KMS-11 (cell line): ENCODE measurements at regions not wholly inside any gene's neighbourhood (a gene's known extent, or its start where the extent isn't known, plus 50 kb on each side); places are given as distances from the start of the nearest gene placed in this dataset.

Experiments used
- H2AFZ ChIP-seq: fragments of 200-600 bp; sonication (generic); 2 replicates; pipeline ENCODE4 v1.6.1; 2016; ENCODE audit warnings: antibody characterized with exemption, mixed run types, low read depth
- H3K27ac ChIP-seq: fragments of 200-600 bp; sonication (generic); 2 replicates; pipeline ENCODE4 v1.6.1; 2016; ENCODE audit warnings: mild to moderate bottlenecking, mixed run types
- H3K27me3 ChIP-seq: fragments of 200-600 bp; sonication (generic); 2 replicates; pipeline ENCODE4 v1.6.1; 2017; ENCODE audit warnings: mild to moderate bottlenecking, low read depth, mixed run types, moderate library complexity; ENCODE audit not compliant: insufficient read depth
- H3K36me3 ChIP-seq: fragments of 200-600 bp; sonication (generic); 2 replicates; pipeline ENCODE4 v1.6.1; 2017; ENCODE audit warnings: mild to moderate bottlenecking, mixed run types; ENCODE audit not compliant: insufficient read depth
- H3K4me1 ChIP-seq: fragments of 200-600 bp; sonication (generic); 2 replicates; pipeline ENCODE4 v1.6.1; 2016; ENCODE audit warnings: mild to moderate bottlenecking, low read depth, mixed run types; ENCODE audit not compliant: poor library complexity, severe bottlenecking
- H3K4me2 ChIP-seq: fragments of 200-600 bp; sonication (generic); 2 replicates; pipeline ENCODE4 v1.7.0; 2016; ENCODE audit warnings: mild to moderate bottlenecking, mixed run types
- H3K4me3 ChIP-seq: fragments of 200-600 bp; sonication (generic); IDR thresholded peaks from 2 replicates; pipeline ENCODE4 v1.6.1; 2017; ENCODE audit warnings: low read depth, low read length, mixed read lengths; ENCODE audit not compliant: insufficient read depth
- H3K79me2 ChIP-seq: fragments of 200-600 bp; sonication (generic); 2 replicates; pipeline ENCODE4 v1.6.1; 2016; ENCODE audit warnings: low read depth, mixed run types; ENCODE audit not compliant: insufficient read depth
- H3K9ac ChIP-seq: fragments of 200-600 bp; sonication (generic); 2 replicates; pipeline ENCODE4 v1.6.1; 2016; ENCODE audit warnings: mild to moderate bottlenecking, mixed run types
- H4K20me1 ChIP-seq: fragments of 200-600 bp; sonication (generic); 2 replicates; pipeline ENCODE4 v1.6.1; 2016; ENCODE audit warnings: mild to moderate bottlenecking, mixed run types; ENCODE audit not compliant: insufficient read depth
- TF ChIP-seq, protein P1 (sequence below): fragments of 200-600 bp; sonication (generic); conservative IDR thresholded peaks from 2 replicates; pipeline ENCODE4 v1.6.1; 2017; ENCODE audit warnings: low read depth, mild to moderate bottlenecking, antibody characterized with exemption, low read length, moderate library complexity, mixed read lengths

GRCh38 chr15:69828181-69828828 is 269.4 kb downstream of the TLE3 start:
- H3K4me1 ChIP-seq: no peaks in the 10 kb centered on the region
- no peak overlapping the region for H3K4me3 ChIP-seq
- H2AFZ ChIP-seq: no peak overlapping the region
- TF ChIP-seq, protein P1, sequence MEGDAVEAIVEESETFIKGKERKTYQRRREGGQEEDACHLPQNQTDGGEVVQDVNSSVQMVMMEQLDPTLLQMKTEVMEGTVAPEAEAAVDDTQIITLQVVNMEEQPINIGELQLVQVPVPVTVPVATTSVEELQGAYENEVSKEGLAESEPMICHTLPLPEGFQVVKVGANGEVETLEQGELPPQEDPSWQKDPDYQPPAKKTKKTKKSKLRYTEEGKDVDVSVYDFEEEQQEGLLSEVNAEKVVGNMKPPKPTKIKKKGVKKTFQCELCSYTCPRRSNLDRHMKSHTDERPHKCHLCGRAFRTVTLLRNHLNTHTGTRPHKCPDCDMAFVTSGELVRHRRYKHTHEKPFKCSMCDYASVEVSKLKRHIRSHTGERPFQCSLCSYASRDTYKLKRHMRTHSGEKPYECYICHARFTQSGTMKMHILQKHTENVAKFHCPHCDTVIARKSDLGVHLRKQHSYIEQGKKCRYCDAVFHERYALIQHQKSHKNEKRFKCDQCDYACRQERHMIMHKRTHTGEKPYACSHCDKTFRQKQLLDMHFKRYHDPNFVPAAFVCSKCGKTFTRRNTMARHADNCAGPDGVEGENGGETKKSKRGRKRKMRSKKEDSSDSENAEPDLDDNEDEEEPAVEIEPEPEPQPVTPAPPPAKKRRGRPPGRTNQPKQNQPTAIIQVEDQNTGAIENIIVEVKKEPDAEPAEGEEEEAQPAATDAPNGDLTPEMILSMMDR: no peak
- H3K4me2 ChIP-seq: no peak overlapping the region
- no peaks in the 10 kb centered on the region for H3K36me3 ChIP-seq
- no peaks in the 10 kb centered on the region for H3K27me3 ChIP-seq
- no peaks in the 10 kb centered on the region for H3K79me2 ChIP-seq
- H4K20me1 ChIP-seq: no peaks in the 10 kb centered on the region
- no peak overlapping the region for H3K9ac ChIP-seq
- no peak overlapping the region for H3K27ac ChIP-seq

DNA sequence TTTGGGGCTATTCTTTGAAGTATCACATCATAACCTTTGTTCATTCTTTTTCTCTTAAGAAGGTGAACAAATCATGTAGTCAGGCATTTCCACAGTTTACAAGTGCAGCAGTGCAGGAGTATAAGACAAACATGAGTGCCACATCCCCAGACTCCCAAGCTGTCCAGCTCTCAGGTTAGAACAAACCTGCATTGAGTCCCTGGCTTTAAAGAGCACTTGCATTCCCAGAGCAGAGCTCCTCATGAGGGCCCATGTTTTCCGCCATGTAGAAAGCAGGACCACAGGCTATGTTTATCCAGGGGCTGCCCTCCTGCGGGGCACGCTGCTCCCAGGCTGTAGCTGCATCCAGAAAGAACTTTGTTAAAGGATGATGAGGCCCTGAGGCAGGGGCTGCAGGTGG is 267.7 kb downstream of the TLE3 start:
- no peak overlapping the region for H3K27ac ChIP-seq

DNA sequence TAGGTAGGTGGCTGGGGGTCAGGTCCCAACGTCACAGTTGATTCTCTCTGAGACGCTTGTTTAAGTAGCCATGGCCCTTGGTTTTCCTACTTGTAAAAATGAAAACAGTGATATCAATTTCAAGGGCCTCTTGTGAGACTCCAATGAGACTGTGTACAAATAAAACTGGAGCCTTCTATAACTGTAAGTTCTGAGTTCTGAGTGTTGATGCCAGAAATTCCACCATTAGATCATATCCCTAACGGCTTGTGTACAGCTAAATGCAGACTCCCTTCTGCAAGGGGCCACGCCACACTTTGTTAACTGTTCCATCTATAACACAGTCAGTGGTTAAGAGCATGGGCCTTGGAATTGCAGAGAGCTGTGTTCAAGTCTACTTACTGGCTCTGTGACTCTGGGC is 267.3 kb downstream of the TLE3 start:
- H3K36me3 ChIP-seq: no peaks in the 10 kb centered on the region
- no peaks in the 10 kb centered on the region for H3K79me2 ChIP-seq
- H3K4me1 ChIP-seq: no peaks in the 10 kb centered on the region
- no peaks in the 10 kb centered on the region for H3K27me3 ChIP-seq
- TF ChIP-seq, protein P1: no peak
- H3K27ac ChIP-seq: no peak overlapping the region
- no peak overlapping the region for H3K4me2 ChIP-seq
- H2AFZ ChIP-seq: no peak overlapping the region
- H3K9ac ChIP-seq: no peak overlapping the region
- H3K4me3 ChIP-seq: no peak overlapping the region
- H4K20me1 ChIP-seq: no peaks in the 10 kb centered on the region

More for the DNA sequence above, 267.7 kb downstream of the TLE3 start:
- Histone ChIP-seq H3K36me3 (no peaks in the 10 kb centered on the region), H3K4me3 (no peak overlapping the region), H3K9ac (no peak overlapping the region), H3K4me2 (no peak overlapping the region), H3K27me3 (no peaks in the 10 kb centered on the region), H2AFZ (no peak overlapping the region), H4K20me1 (no peaks in the 10 kb centered on the region), H3K4me1 (no peaks in the 10 kb centered on the region), H3K79me2 (no peaks in the 10 kb centered on the region)
- TF ChIP-seq, protein P1: no peak

GRCh38 chr15:69830876-69831275 is 266.8 kb downstream of the TLE3 start:
- no peak overlapping the region for H3K4me2 ChIP-seq
- no peaks in the 10 kb centered on the region for H4K20me1 ChIP-seq
- no peaks in the 10 kb centered on the region for H3K36me3 ChIP-seq
- no peak overlapping the region for H2AFZ ChIP-seq
- TF ChIP-seq, protein P1: no peak
- no peaks in the 10 kb centered on the region for H3K4me1 ChIP-seq
- no peaks in the 10 kb centered on the region for H3K79me2 ChIP-seq
- no peak overlapping the region for H3K9ac ChIP-seq
- no peak overlapping the region for H3K27ac ChIP-seq
- no peak overlapping the region for H3K4me3 ChIP-seq
- no peaks in the 10 kb centered on the region for H3K27me3 ChIP-seq
